ENCODE measurements at regions not wholly inside any gene's neighbourhood (a gene's known extent, or its start where the extent isn't known, plus 50 kb on each side); places are given as distances from the start of the nearest gene placed in this dataset.

- no peaks in the 10 kb centered on the region for H3K36me3 ChIP-seq (ENCODE audit: control insufficient read depth in 1 of 2, insufficient read depth in 2 of 2, low read length in 2 of 2)
- no TSS peak for BruUV-seq (replicated peaks)
- H3K4me2 ChIP-seq (ENCODE audit: low read length), result no peak overlapping the region
- CTCF ChIA-PET, result no interaction called here
- ATAC-seq (no peak), DNase-seq (ENCODE audit: low read depth, low spot score) (no peak)
- RAD21 ChIA-PET (ENCODE audit: low non-redundant PET in 1 of 2, low total read pairs in 2 of 2, uncharacterized antibody in 2 of 2, unreplicated experiment in 2 of 2), result no interaction called here
- H3K79me2 ChIP-seq (ENCODE audit: insufficient read depth, low read length), result no peaks in the 10 kb centered on the region
- no peak overlapping the region for H3K9ac ChIP-seq (ENCODE audit: low read length)
- peaks cover 17 to 30% of the 10 kb centered on the region in 2 experiments; a peak in 3 of 4 replicates for H3K9me3 ChIP-seq (ENCODE audit: control insufficient read depth in 1 of 2, insufficient read depth in 1 of 2, low read depth in 1 of 2, low read length in 2 of 2)
- no peaks in the 10 kb centered on the region for H3K27me3 ChIP-seq (ENCODE audit: insufficient read depth, low read length)
- intact Hi-C loops (cut with micrococcal nuclease), result no loop called here
- TF ChIP-seq ELF1 (IDR thresholded peaks at IDR 0.05; ENCODE audit: borderline replicate concordance, low read depth), result no peak
- no peak for TF ChIP-seq SRF (IDR thresholded peaks at IDR 0.05; ENCODE audit: low read depth)
- POLR2A ChIA-PET, result no interaction called here
- no peaks in the 10 kb centered on the region for H3K4me1 ChIP-seq (ENCODE audit: control insufficient read depth in 1 of 2, insufficient read depth in 2 of 2, low read length in 2 of 2)
- H3K9me2 ChIP-seq (ENCODE audit: insufficient read depth), result no peaks in the 10 kb centered on the region
- H2AFZ ChIP-seq (ENCODE audit: low read depth, low read length, poor library complexity, severe bottlenecking), result no peak overlapping the region
- no peak overlapping the region for H3K27ac ChIP-seq (ENCODE audit: low read depth, low read length)
- no peak overlapping the region for H3K4me3 ChIP-seq (replicated peaks in 1 of 2; ENCODE audit: low read depth in 1 of 2, low read length in 2 of 2)
- H4K20me1 ChIP-seq (ENCODE audit: insufficient read depth), result no peaks in the 10 kb centered on the region
Measured at GRCh38 chr21:21624674-21625073, 626.5 kb downstream of the NCAM2 start.

- Histone ChIP-seq H3K79me2 (ENCODE audit: insufficient read depth, low read length) (no peaks in the 10 kb centered on the region), H3K36me3 (ENCODE audit: control insufficient read depth in 1 of 2, insufficient read depth in 2 of 2, low read length in 2 of 2) (no peaks in the 10 kb centered on the region), H2AFZ (ENCODE audit: low read depth, low read length, poor library complexity, severe bottlenecking) (no peak overlapping the region), H3K9ac (ENCODE audit: low read length) (no peak overlapping the region), H3K27ac (ENCODE audit: low read depth, low read length) (no peak overlapping the region), H3K9me2 (ENCODE audit: insufficient read depth) (no peaks in the 10 kb centered on the region), H3K9me3 (ENCODE audit: control insufficient read depth in 1 of 2, insufficient read depth in 1 of 2, low read depth in 1 of 2, low read length in 2 of 2) (peaks cover 11 to 14% of the 10 kb centered on the region in 2 experiments; a peak in 2 of 4 replicates), H4K20me1 (ENCODE audit: insufficient read depth) (no peaks in the 10 kb centered on the region), H3K4me3 (replicated peaks in 1 of 2; ENCODE audit: low read depth in 1 of 2, low read length in 2 of 2) (no peak overlapping the region), H3K27me3 (ENCODE audit: insufficient read depth, low read length) (no peaks in the 10 kb centered on the region), H3K4me1 (ENCODE audit: control insufficient read depth in 1 of 2, insufficient read depth in 2 of 2, low read length in 2 of 2) (no peaks in the 10 kb centered on the region), H3K4me2 (ENCODE audit: low read length) (no peak overlapping the region)
- POLR2A ChIA-PET, result no interaction called here
- RAD21 ChIA-PET (ENCODE audit: low non-redundant PET in 1 of 2, low total read pairs in 2 of 2, uncharacterized antibody in 2 of 2, unreplicated experiment in 2 of 2), result no interaction called here
- intact Hi-C loops (cut with micrococcal nuclease), result no loop called here
- CTCF ChIA-PET, result no interaction called here
- ATAC-seq, result no peak
- BruUV-seq (replicated peaks), result no TSS peak
- no peak for DNase-seq (ENCODE audit: low read depth, low spot score)
- TF ChIP-seq JUND (IDR thresholded peaks at IDR 0.05) (no peak), ZNF274 (IDR thresholded peaks at IDR 0.05; ENCODE audit: low read depth, low read length) (no peak), CEBPB (IDR thresholded peaks at IDR 0.05; ENCODE audit: low read depth) (no peak), SIN3A (IDR thresholded peaks at IDR 0.05; ENCODE audit: low read depth) (no peak), RAD21 (IDR thresholded peaks at IDR 0.05; ENCODE audit: low read depth) (no peak), EZH2phosphoT487 (IDR thresholded peaks at IDR 0.05; ENCODE audit: borderline replicate concordance) (no peak), ZBTB33 (IDR thresholded peaks at IDR 0.05; ENCODE audit: extremely low read depth, insufficient replicate concordance, low read length) (no peak), TCF7L2 (IDR thresholded peaks at IDR 0.05; ENCODE audit: borderline replicate concordance, extremely low read depth, insufficient read depth, insufficient read length) (no peak), CBX3 (IDR thresholded peaks at IDR 0.05; ENCODE audit: low read depth) (no peak), REST (IDR thresholded peaks at IDR 0.05; ENCODE audit: low read depth) (no peak), CTCF (IDR thresholded peaks at IDR 0.05 in 2 of 3, conservative IDR thresholded peaks at IDR 0.05 in 1 of 3; ENCODE audit: borderline replicate concordance in 1 of 3, insufficient read depth in 1 of 3, low read depth in 2 of 3, low read length in 2 of 3) (no peak), EZH2 (IDR thresholded peaks at IDR 0.05) (no peak), ZFX (IDR thresholded peaks at IDR 0.05) (no peak)
Measured at GRCh38 chr21:21631961-21632360, 633.8 kb downstream of the NCAM2 start.

Data from HCT116 (cell line).